ENCODE measurements at regions not wholly inside any gene's neighbourhood (a gene's known extent, or its start where the extent isn't known, plus 50 kb on each side); places are given as distances from the start of the nearest gene placed in this dataset.

GRCh38 chr2:104703669-104704068 is 150.2 kb upstream of the POU3F3 start:
- intact Hi-C loops (cut with micrococcal nuclease) = no loop called here
- Mint-ChIP-seq H3K9me3 (ENCODE audit: unreplicated experiment) (no peaks in the 10 kb centered on the region), H3K36me3 (ENCODE audit: insufficient read depth, unreplicated experiment) (no peaks in the 10 kb centered on the region), H3K27ac (ENCODE audit: low read depth, unreplicated experiment) (no peak overlapping the region), H3K4me1 (ENCODE audit: insufficient read depth, unreplicated experiment) (peaks cover 8% of the 10 kb centered on the region), H3K27me3 (ENCODE audit: insufficient read depth, unreplicated experiment) (peaks cover 61% of the 10 kb centered on the region), H3K4me3 (ENCODE audit: unreplicated experiment) (no peak overlapping the region)
- no TSS peak for BruUV-seq (replicated peaks)
- POLR2A ChIA-PET = no interaction called here
- CTCF ChIA-PET = interaction anchor here (1.3 kb wide), 1 partner anchor 14 kb away, joined by 4 read pairs; no protein-coding TSS in a partner anchor
- TF ChIP-seq CTCF (IDR thresholded peaks at IDR 0.05; ENCODE audit: unreplicated experiment) = no peak
- DNase-seq (ENCODE audit: unreplicated experiment) = no peak

- no peak for DNase-seq (ENCODE audit: unreplicated experiment)
- H3K4me3 Mint-ChIP-seq (ENCODE audit: unreplicated experiment) = no peak overlapping the region
- peaks cover 55% of the 10 kb centered on the region for H3K27me3 Mint-ChIP-seq (ENCODE audit: insufficient read depth, unreplicated experiment)
- ChIA-PET POLR2A (no interaction called here), CTCF (no interaction called here)
- intact Hi-C loops (cut with micrococcal nuclease) = no loop called here
- no peaks in the 10 kb centered on the region for H3K36me3 Mint-ChIP-seq (ENCODE audit: insufficient read depth, unreplicated experiment)
- peaks cover 8% of the 10 kb centered on the region for H3K4me1 Mint-ChIP-seq (ENCODE audit: insufficient read depth, unreplicated experiment)
- no TSS peak for BruUV-seq (replicated peaks)
- no peak overlapping the region for H3K27ac Mint-ChIP-seq (ENCODE audit: low read depth, unreplicated experiment)
- H3K9me3 Mint-ChIP-seq (ENCODE audit: unreplicated experiment) = no peaks in the 10 kb centered on the region
- TF ChIP-seq CTCF (IDR thresholded peaks at IDR 0.05; ENCODE audit: unreplicated experiment) = no peak
Observed at GRCh38 chr2:104704496-104705245, 149.2 kb upstream of the POU3F3 start.

GRCh38 chr2:104707056-104707455 is 146.9 kb upstream of the POU3F3 start:
- no peaks in the 10 kb centered on the region for H3K36me3 Mint-ChIP-seq (ENCODE audit: insufficient read depth, unreplicated experiment)
- no TSS peak for BruUV-seq (replicated peaks)
- H3K4me1 Mint-ChIP-seq (ENCODE audit: insufficient read depth, unreplicated experiment) = peaks cover 8% of the 10 kb centered on the region
- DNase-seq (ENCODE audit: unreplicated experiment) = no peak
- intact Hi-C loops (cut with micrococcal nuclease) = no loop called here
- H3K4me3 Mint-ChIP-seq (ENCODE audit: unreplicated experiment) = no peak overlapping the region
- TF ChIP-seq CTCF (IDR thresholded peaks at IDR 0.05; ENCODE audit: unreplicated experiment) = no peak
- no peak overlapping the region for H3K27ac Mint-ChIP-seq (ENCODE audit: low read depth, unreplicated experiment)
- peaks cover 35% of the 10 kb centered on the region for H3K27me3 Mint-ChIP-seq (ENCODE audit: insufficient read depth, unreplicated experiment)
- no peaks in the 10 kb centered on the region for H3K9me3 Mint-ChIP-seq (ENCODE audit: unreplicated experiment)
- POLR2A ChIA-PET = no interaction called here
- CTCF ChIA-PET = no interaction called here

- TF ChIP-seq CTCF (IDR thresholded peaks at IDR 0.05; ENCODE audit: unreplicated experiment) = no peak
- Mint-ChIP-seq H3K9me3 (ENCODE audit: unreplicated experiment) (no peaks in the 10 kb centered on the region), H3K27ac (ENCODE audit: low read depth, unreplicated experiment) (no peak overlapping the region), H3K4me1 (ENCODE audit: insufficient read depth, unreplicated experiment) (no peaks in the 10 kb centered on the region), H3K36me3 (ENCODE audit: insufficient read depth, unreplicated experiment) (no peaks in the 10 kb centered on the region), H3K4me3 (ENCODE audit: unreplicated experiment) (no peak overlapping the region), H3K27me3 (ENCODE audit: insufficient read depth, unreplicated experiment) (peaks cover 28% of the 10 kb centered on the region)
- ChIA-PET CTCF (no interaction called here), POLR2A (no interaction called here)
- no TSS peak for BruUV-seq (replicated peaks)
- intact Hi-C loops (cut with micrococcal nuclease) = no loop called here
- no peak for DNase-seq (ENCODE audit: unreplicated experiment)
Observed at GRCh38 chr2:104708967-104709366, 144.9 kb upstream of the POU3F3 start.
